Hindlimb muscle (tissue), 1 donor: ENCODE measurements at regions not wholly inside any gene's neighbourhood (a gene's known extent, or its start where the extent isn't known, plus 50 kb on each side); places are given as distances from the start of the nearest gene placed in this dataset.
A peak's percentile ranks its signal among the peaks of the same experiment; 100 is the strongest.

ENCODE experiments used
- DNase-seq: peaks from one replicate; pipeline ENCODE4 v3.0.0-alpha.2; 2013

- DNase-seq: no peak
Measured at GRCh38 chr1:177786176-177786745, 183.6 kb downstream of the SEC16B start.

GRCh38 chr1:177784936-177785335 lies 184.9 kb downstream of the SEC16B start:
- no peak for DNase-seq

GRCh38 chr1:177784409-177784808 lies 185.4 kb downstream of the SEC16B start:
- DNase-seq: no peak

DNA sequence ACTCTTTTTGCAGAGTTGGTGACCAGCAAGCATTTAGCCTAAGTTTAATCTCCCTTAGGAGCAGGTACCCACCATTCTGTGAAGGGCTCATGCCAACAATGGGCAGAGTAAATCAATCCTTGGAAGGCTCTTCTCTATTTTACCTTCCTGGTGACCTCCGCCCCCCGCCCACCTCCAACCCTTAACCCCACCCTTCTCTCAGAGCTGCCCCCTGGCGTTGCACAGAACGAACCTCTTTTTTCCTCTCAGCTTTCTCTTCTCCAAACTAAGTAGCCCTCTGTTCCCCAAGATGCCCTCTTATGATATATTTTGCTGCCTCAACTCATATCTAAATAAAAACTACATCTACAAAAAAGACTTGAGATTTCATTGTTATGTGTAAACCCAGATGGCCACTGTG lies 186.8 kb downstream of the SEC16B start:
- no peak for DNase-seq

GRCh38 chr1:177780096-177780700 lies 189.7 kb downstream of the SEC16B start:
- peak; percentile 15 for DNase-seq

DNA sequence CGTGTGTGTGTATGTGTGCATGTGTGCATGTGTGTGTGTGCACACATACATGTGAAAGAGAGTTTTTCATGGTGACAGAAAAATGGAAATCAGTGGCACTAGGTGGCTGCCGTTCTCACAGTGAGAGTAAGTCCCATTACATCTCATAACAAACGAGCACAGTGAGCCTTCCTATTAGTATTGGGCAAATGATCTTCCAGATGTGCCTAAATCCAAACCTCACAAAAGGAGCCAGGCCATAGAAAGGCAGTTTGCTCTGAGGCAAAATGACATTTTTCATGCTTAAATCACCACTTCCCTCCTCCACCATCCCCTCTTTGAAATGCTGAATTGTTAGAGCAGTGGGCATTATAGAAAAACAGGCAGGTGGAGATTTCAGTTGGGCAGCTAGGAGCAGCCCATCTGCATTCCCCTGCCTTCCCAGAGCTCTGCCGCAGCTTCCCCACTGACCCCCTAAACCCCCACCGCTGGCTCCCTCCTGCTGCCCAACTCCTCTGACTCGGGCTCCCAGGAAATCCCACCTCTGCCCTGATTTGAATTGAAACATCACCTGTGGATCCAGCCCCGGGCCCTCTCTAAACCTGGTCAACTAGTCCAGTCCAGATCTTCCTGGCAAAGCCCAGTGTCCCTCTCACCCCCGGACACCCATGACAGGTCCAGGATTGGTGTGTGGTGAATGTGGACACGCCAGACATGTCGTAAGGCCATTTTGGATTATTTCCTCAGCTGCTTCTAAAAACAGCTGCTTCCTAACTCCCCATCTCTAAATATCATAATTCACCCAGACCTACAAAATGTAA lies 190.5 kb downstream of the SEC16B start:
- DNase-seq: peak; percentile 4

DNA sequence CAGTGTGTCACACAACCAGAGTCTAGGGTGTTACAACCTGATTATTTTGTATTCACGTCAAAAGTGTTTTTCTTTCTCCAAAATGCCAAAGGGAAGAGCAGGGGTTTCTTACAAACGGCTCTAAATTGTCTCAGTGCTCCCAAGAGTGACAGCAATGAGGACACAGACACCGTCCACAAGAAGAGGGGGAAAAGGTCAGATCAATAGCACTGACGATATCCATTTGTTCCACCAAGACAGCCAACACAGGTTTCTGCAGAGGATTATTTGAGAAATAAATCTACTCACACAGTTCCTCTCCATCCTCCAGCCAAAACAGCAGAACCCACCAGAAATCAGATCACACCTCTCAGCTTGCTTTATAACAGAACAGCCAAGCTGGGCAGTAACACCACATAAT lies 193.9 kb downstream of the SEC16B start:
- DNase-seq: no peak

- DNase-seq: no peak
Measured at GRCh38 chr1:177772386-177772960, 197.4 kb downstream of the SEC16B start.

DNA sequence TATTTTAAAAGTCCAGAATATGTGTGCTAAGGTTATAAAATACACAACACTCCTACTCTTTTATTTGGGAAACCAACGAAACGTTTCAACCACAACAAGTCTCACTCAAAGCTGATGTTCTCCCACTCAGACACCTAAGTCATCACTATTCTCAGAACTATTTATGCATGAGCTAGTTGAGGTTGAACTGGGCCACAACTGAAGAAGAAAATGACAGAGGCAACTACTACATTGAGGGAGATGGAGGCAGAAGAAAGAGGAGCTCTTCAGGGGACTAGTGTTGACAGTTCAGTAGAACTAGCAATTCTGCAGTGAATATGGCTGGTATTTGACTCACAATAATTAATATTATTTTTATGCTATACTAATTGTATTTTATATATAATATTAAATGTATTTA lies 198.2 kb downstream of the SEC16B start:
- DNase-seq: no peak

- no peak for DNase-seq
Measured at GRCh38 chr1:177770096-177770495, 199.8 kb downstream of the SEC16B start.

DNA sequence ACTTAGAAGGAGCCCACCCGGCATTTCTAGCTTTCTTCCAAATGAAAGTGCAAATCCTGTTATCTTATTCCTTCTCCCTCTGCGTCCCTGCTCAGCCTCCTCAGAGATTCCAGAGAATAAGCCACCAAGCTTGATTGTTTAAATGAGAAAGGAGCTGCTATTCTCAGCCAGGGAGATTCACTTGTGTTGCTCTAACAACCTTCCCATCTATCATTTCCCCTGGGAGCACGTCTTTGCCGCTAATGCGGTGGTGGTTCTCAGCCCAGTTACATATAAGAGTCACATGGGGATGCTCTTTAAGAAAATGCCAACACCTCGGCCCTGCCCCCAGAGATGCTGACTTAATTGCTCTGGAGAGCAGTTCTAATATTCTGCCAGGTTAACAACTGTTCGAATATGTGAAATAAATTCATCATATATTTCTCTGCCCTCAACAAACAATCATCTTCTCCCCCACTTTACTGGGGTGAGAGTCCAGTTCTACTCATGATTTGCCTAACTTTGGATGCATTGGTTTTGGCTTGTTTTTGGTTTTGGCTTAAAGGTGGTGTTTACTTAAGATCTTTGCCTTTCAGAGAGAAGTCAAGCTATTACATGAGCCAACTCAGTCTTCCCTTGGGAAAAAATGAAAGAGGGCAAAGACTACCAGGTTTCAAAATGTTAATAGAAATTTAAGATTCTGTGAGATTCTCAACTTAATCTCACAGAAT lies 213.9 kb downstream of the SEC16B start:
- no peak for DNase-seq

DNA sequence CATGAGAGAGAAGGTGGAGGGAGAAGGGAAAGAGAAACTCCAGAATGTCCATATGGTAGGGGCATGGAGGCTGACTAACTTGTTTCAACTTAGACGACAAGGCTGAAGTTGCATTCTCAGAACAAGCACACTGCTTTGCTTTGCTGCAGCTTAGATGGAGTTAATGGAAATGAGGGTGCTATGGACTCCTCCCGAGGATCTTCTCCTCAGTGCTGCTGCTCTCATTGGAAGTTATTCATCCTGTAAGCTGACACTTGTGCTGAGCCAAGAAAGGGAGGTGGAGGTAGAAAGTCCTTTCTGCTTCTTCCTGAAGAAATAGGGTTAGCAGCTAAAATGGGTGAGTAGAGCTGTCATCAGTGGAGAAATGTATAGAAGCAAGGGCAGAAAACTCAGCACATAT lies 215.3 kb downstream of the SEC16B start:
- DNase-seq: no peak

GRCh38 chr1:177753655-177754054 lies 216.2 kb downstream of the SEC16B start:
- DNase-seq: no peak

DNA sequence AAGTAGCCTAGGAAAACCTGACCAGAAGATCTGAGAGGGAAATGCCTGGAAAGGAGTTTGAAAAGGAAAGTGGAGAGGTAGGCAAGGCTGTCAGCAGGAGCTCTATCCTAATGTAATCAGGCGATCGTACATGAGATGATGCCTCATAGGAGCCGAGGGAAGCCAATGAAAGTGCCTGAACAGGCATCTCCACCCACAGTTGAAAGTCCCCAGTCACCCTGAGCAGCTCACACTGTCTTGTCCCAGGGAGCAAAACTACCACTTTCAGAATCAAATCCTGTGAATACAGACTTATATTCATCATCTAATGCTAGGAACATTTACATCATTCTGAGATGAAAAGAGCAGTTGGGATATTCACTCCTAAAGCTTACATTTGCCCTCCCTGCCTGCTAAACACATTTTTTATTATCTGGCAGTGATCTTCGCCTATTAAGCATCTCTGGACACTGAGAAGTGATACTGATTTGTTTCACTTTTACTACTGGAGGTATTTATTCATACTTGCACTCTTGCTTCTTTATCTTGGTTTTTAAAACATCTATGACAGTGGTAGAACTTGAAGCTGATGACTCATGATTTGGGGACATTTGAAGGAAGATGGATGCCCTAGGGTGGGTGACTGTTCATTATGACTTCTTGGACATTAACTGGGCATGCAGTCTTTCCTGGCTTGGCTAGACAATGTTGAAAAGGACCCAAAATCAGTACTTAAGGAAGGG lies 221.6 kb downstream of the SEC16B start:
- no peak for DNase-seq

DNA sequence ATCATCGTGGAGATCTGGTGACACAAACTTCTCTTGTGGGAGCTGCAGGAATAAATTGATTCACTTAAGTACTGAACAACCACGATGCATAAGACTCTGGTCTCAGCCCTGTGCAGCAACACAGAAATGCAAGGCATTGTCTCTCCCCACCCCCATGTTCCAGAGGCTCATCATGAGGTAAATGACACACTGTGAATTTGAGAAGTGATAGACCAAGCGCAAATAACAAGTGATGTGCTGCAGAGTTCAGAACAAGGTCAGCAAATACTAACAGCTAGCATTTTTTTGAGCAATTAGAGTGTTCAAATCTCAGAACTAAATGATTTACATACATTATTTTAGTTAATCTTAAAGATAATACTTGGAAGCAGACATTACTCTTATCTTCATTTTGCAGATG lies 223.7 kb downstream of the SEC16B start:
- DNase-seq: no peak

DNA sequence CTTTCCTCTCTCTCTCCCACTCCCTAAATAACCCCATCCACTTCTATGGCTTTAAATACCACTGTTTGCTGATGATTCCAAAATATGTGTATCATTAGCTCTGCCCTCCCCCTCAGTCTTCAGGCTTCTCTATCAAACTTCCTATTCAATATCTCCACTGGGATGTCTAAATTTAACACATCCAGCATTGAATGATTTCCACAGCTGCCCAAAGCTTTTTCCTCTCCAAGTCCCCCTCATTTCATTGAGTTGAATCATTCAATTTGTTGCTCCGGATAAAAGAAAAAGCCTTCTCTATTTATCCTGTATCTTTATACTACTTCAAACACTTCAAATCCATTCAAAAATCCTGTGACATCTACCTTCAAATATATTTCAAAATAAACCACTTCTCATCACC lies 225.0 kb downstream of the SEC16B start:
- no peak for DNase-seq

DNA sequence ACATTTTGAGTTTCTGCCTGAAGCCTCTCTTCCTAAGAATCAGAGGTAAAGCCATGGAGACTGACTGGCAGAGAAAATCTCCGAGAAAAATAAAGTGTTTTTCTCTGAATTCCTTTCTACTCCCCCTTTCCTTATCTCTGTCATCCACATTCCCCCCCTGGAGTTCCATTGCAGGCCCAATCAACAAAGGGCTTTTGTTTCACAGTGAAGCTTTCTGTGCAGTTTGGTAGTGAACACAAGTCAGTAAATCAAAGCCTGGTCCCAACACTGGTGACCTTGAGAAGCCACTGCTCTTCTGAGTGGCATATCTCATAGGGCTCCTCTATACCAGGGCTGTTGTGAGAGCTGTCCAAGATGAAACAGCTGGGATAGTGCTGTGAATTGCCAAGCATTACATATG lies 228.4 kb downstream of the SEC16B start:
- no peak for DNase-seq

- DNase-seq: no peak
Measured at GRCh38 chr1:177739780-177740179, 230.1 kb downstream of the SEC16B start.

- DNase-seq: no peak
Measured at GRCh38 chr1:177737456-177737855, 232.4 kb downstream of the SEC16B start.

GRCh38 chr1:177732178-177732577 lies 237.7 kb downstream of the SEC16B start:
- no peak for DNase-seq

GRCh38 chr1:177729646-177730045 lies 240.2 kb downstream of the SEC16B start:
- no peak for DNase-seq

DNA sequence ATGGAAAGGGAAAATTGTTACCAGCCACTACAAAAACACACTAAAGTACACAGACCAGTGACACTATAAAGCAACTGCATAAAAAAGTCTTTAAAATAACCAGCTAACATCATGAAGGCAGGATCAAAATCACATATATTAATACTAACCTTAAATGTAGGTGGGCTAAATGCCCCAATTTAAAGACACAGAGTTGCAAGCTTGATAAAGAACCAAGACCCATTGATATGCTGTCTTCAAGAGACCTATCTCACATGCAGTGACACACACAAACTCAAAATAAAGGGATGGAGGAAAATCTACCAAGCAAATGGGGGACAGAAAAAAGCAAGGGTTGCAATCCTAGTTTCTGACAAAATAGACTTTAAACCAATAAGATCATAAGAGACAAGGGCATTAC lies 246.3 kb downstream of the SEC16B start:
- no peak for DNase-seq
